Vagina (tissue), 2 donors: ENCODE measurements at regions not wholly inside any gene's neighbourhood (a gene's known extent, or its start where the extent isn't known, plus 50 kb on each side); places are given as distances from the start of the nearest gene placed in this dataset.

ENCODE experiments used
- CTCF ChIP-seq, 3 experiments: fragments of 450-650 bp in 2 of 3; fragments of 200-600 bp in 1 of 3; sonication (generic) in 1 of 3; IDR thresholded peaks; one replicate each; pipeline ENCODE4 v1.5.1; 2017 to 2019; ENCODE audit warnings: antibody characterized with exemption in 3 of 3, mild to moderate bottlenecking in 2 of 3, moderate library complexity in 2 of 3
- POLR2A ChIP-seq, 2 donors: fragments of 450-650 bp; IDR thresholded peaks; one replicate each; pipeline ENCODE4 v1.6.1; 2017; ENCODE audit warnings: antibody characterized with exemption in 2 of 2, mild to moderate bottlenecking in 2 of 2, moderate library complexity in 2 of 2
- POLR2AphosphoS5 ChIP-seq, 2 donors: sonication (generic); formaldehyde crosslinking; IDR thresholded peaks; one replicate each; pipeline ENCODE4 v1.9.0; 2017; ENCODE audit warnings: antibody characterized with exemption in 2 of 2, mild to moderate bottlenecking in 2 of 2, low read depth in 1 of 2; ENCODE audit not compliant: insufficient read depth in 1 of 2

GRCh38 chr3:64464955-64465354 lies 222.8 kb downstream of the ADAMTS9 start:
- TF ChIP-seq POLR2AphosphoS5 (IDR thresholded peaks at IDR 0.05; ENCODE audit: insufficient read depth in 1 of 2, low read depth in 1 of 2) (no peak), CTCF (IDR thresholded peaks at IDR 0.05) (no peak), POLR2A (IDR thresholded peaks at IDR 0.05) (no peak)
